ELF-1 (cell line): ENCODE measurements at regions not wholly inside any gene's neighbourhood (a gene's known extent, or its start where the extent isn't known, plus 50 kb on each side); places are given as distances from the start of the nearest gene placed in this dataset.
"Not testable (repeated sequence)": the region's sequence is repeated elsewhere in the genome, so short reads cannot be mapped to it uniquely, and the experiment has no call there.

Experiments
- DNase-seq: peaks from one replicate; pipeline ENCODE4 v3.0.0-alpha.2; 2016; ENCODE audit warnings: low read depth, low spot score

GRCh38 chr9:63912451-63912850, 1372.6 kb downstream of the FOXD4L5 start:
- not testable (repeated sequence) for DNase-seq

- not testable (repeated sequence) for DNase-seq
These were observed 1375.9 kb downstream of the FOXD4L5 start for GRCh38 chr9:63909076-63909475.

- DNase-seq, result not testable (repeated sequence)
These were observed 1385.3 kb downstream of the FOXD4L5 start for GRCh38 chr9:63899637-63900190.

GRCh38 chr9:63881386-63881785, 1403.6 kb downstream of the FOXD4L5 start:
- not testable (repeated sequence) for DNase-seq

GRCh38 chr9:63876380-63876779, 1408.6 kb downstream of the FOXD4L5 start:
- not testable (repeated sequence) for DNase-seq

GRCh38 chr9:63859475-63860215, 1425.4 kb downstream of the FOXD4L5 start:
- DNase-seq, result peak; percentile 75

- peak; percentile 8 for DNase-seq
These were observed 1425.9 kb downstream of the FOXD4L5 start for GRCh38 chr9:63859090-63859474.

GRCh38 chr9:63853140-63853751, 1431.8 kb downstream of the FOXD4L5 start:
- not testable (repeated sequence) for DNase-seq

- DNase-seq, result not testable (repeated sequence)
These were observed 1460.2 kb downstream of the FOXD4L5 start for GRCh38 chr9:63824804-63825203.

GRCh38 chr9:63823375-63824201, 1461.4 kb downstream of the FOXD4L5 start:
- DNase-seq, result not testable (repeated sequence)

GRCh38 chr9:63822615-63823374, 1462.2 kb downstream of the FOXD4L5 start:
- not testable (repeated sequence) for DNase-seq

- not testable (repeated sequence) for DNase-seq
These were observed 1463.7 kb downstream of the FOXD4L5 start for GRCh38 chr9:63821293-63821692.

- DNase-seq, result not testable (repeated sequence)
These were observed 1464.1 kb downstream of the FOXD4L5 start for GRCh38 chr9:63820882-63821281.

- not testable (repeated sequence) for DNase-seq
These were observed 1464.6 kb downstream of the FOXD4L5 start for GRCh38 chr9:63820383-63820782.

GRCh38 chr9:63817622-63818518, 1467.1 kb downstream of the FOXD4L5 start:
- DNase-seq, result no peak

GRCh38 chr9:63816751-63817621, 1468.0 kb downstream of the FOXD4L5 start:
- DNase-seq, result peak; percentile 98

GRCh38 chr9:63814970-63815669, 1469.9 kb downstream of the FOXD4L5 start:
- DNase-seq, result not testable (repeated sequence)

- not testable (repeated sequence) for DNase-seq
These were observed 1471.5 kb downstream of the FOXD4L5 start for GRCh38 chr9:63813391-63814021.
